PC-3 (cell line): ENCODE measurements at regions not wholly inside any gene's neighbourhood (a gene's known extent, or its start where the extent isn't known, plus 50 kb on each side); places are given as distances from the start of the nearest gene placed in this dataset.

ENCODE experiments used
- ATAC-seq: fragments of 200-7000 bp; cut with Tn5 transposase; 2 replicates; pipeline ENCODE4 v1.9.1; 2020; ENCODE audit warnings: mild to moderate bottlenecking, moderate library complexity
- BruUV-seq: library from RNA; stranded (reverse); fragments of 400-500 nt; replicated peaks from 2 replicates; lab custom pipeline; 2021; lab: Mats Ljungman, UMichigan
- CTCF ChIA-PET: fragments of 300-600 bp; sonication (Branson Sonifier 250); formaldehyde crosslinking; loops from one replicate; lab custom pipeline; 2022; ENCODE audit warnings: antibody characterized with exemption; lab: Charles Lee
- POLR2A ChIA-PET: fragments of 300-600 bp; sonication (Branson Sonifier 250); formaldehyde crosslinking; loops from one replicate; lab custom pipeline; 2022; ENCODE audit warnings: antibody characterized with exemption; ENCODE audit not compliant: unreplicated experiment; lab: Charles Lee
- DNase-seq: peaks from one replicate; pipeline ENCODE4 v3.0.0-alpha.2; 2015
- H2AFZ ChIP-seq: fragments of 300-600 bp; sonication (generic); 2 replicates; pipeline ENCODE4 v1.6.0; 2016; ENCODE audit warnings: antibody characterized with exemption, low read length
- H3F3A ChIP-seq: fragments of 300-600 bp; sonication (generic); one replicate; pipeline ENCODE4 v1.6.0; 2017; ENCODE audit warnings: antibody characterized with exemption, low read length, control low read depth, mild to moderate bottlenecking; ENCODE audit not compliant: unreplicated experiment
- H3K27ac ChIP-seq: fragments of 300-600 bp; sonication (generic); 2 replicates; pipeline ENCODE4 v1.5.1; 2016; ENCODE audit warnings: mild to moderate bottlenecking, low read length
- H3K27me3 ChIP-seq: fragments of 300-600 bp; sonication (generic); 2 replicates; pipeline ENCODE4 v1.6.1; 2016; ENCODE audit warnings: low read length, mixed read lengths
- H3K36me3 ChIP-seq: fragments of 300-600 bp; sonication (generic); 2 replicates; pipeline ENCODE4 v1.6.1; 2016; ENCODE audit warnings: low read depth, mixed run types, low read length, mixed read lengths
- H3K4me1 ChIP-seq: fragments of 300-600 bp; sonication (generic); 2 replicates; pipeline ENCODE4 v1.5.1; 2016; ENCODE audit warnings: low read length; ENCODE audit not compliant: insufficient read depth
- H3K4me2 ChIP-seq: fragments of 300-600 bp; sonication (generic); 2 replicates; pipeline ENCODE4 v1.6.0; 2016; ENCODE audit warnings: low read length
- H3K4me3 ChIP-seq: fragments of 300-600 bp; sonication (generic); 2 replicates; pipeline ENCODE4 v1.5.1; 2016; ENCODE audit warnings: mild to moderate bottlenecking, low read length, mixed read lengths
- H3K79me2 ChIP-seq: fragments of 300-600 bp; sonication (generic); 2 replicates; pipeline ENCODE4 v1.6.1; 2017; ENCODE audit warnings: low read length, mixed read lengths
- H3K9ac ChIP-seq: fragments of 300-600 bp; sonication (generic); 2 replicates; pipeline ENCODE4 v1.6.0; 2016; ENCODE audit warnings: mild to moderate bottlenecking, low read length
- H3K9me2 ChIP-seq: fragments of 300-600 bp; sonication (generic); replicated peaks from 2 replicates; pipeline ENCODE4 v1.6.1; 2016; ENCODE audit warnings: mixed run types, low read length, mixed read lengths
- H3K9me3 ChIP-seq: fragments of 300-600 bp; sonication (generic); 2 replicates; pipeline ENCODE4 v1.6.1; 2016; ENCODE audit warnings: low read length, mixed read lengths
- H4K20me1 ChIP-seq: fragments of 300-600 bp; sonication (generic); 2 replicates; pipeline ENCODE4 v1.6.1; 2016; ENCODE audit warnings: low read length, mixed read lengths
- CTCF ChIP-seq: fragments of 300-600 bp; sonication (generic); conservative IDR thresholded peaks from 2 replicates; pipeline ENCODE4 v1.5.1; 2017; ENCODE audit warnings: antibody characterized with exemption, low read depth, mild to moderate bottlenecking, low read length
- EZH2 ChIP-seq: fragments of 300-600 bp; sonication (generic); IDR thresholded peaks from one replicate; pipeline ENCODE4 v1.6.1; 2017; ENCODE audit warnings: antibody characterized with exemption, mild to moderate bottlenecking, low read length; ENCODE audit not compliant: unreplicated experiment
- EZH2phosphoT487 ChIP-seq: fragments of 300-600 bp; sonication (generic); IDR thresholded peaks from 2 replicates; pipeline ENCODE4 v1.6.1; 2018; ENCODE audit warnings: mild to moderate bottlenecking, antibody characterized with exemption, low read length, borderline replicate concordance
- intact Hi-C: fragments of 100-400 bp; cut with micrococcal nuclease; formaldehyde crosslinking; loops from 2 replicates; pipeline ENCODE4 v1.9.0; 2023

- Histone ChIP-seq H3F3A (no peaks in the 10 kb centered on the region), H3K36me3 (no peaks in the 10 kb centered on the region), H3K9me2 (no peaks in the 10 kb centered on the region), H3K27ac (no peak overlapping the region), H3K4me2 (no peak overlapping the region), H2AFZ (no peak overlapping the region), H3K4me1 (no peaks in the 10 kb centered on the region), H4K20me1 (no peaks in the 10 kb centered on the region), H3K79me2 (no peaks in the 10 kb centered on the region), H3K9me3 (no peaks in the 10 kb centered on the region), H3K27me3 (no peaks in the 10 kb centered on the region), H3K9ac (no peak overlapping the region), H3K4me3 (no peak overlapping the region)
- CTCF ChIA-PET = no interaction called here
- TF ChIP-seq EZH2phosphoT487 = no peak
- TF ChIP-seq CTCF = no peak
- TF ChIP-seq EZH2 = no peak
- no peak for ATAC-seq
- intact Hi-C loops = no loop called here
- DNase-seq = no peak
- no TSS peak for BruUV-seq
- POLR2A ChIA-PET = no interaction called here
Measured at GRCh38 chr4:122326908-122327307, 51.9 kb upstream of the ADAD1 start.

DNA sequence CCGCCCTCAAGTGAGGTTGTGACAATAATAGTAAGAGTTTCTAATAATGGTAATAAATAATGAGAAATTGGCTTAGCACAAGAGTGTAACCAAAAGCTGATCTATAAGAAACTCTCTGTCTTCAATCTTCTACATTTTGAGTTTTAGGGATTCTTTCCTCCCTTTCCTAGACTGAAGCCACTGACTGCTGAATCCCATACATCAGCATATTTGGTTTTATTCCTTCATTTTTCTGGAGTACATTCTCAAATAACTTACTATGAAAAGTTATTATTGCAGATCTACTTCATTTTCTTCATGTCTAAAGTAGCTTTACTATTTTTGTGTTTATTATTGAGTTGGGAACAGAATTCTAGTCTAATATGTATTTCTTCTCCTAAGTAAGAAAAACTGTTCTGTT is 49.9 kb upstream of the ADAD1 start:
- BruUV-seq = no TSS peak
- no peak overlapping the region for H3K9ac ChIP-seq
- TF ChIP-seq CTCF = no peak
- TF ChIP-seq EZH2phosphoT487 = no peak
- no peak for TF ChIP-seq EZH2

More for the DNA sequence above, 49.9 kb upstream of the ADAD1 start:
- Histone ChIP-seq H3K27me3 (no peaks in the 10 kb centered on the region), H3K4me3 (no peak overlapping the region), H4K20me1 (no peaks in the 10 kb centered on the region), H3K9me2 (no peaks in the 10 kb centered on the region), H3K4me1 (no peaks in the 10 kb centered on the region), H3K27ac (no peak overlapping the region), H2AFZ (no peak overlapping the region), H3K79me2 (no peaks in the 10 kb centered on the region), H3F3A (no peaks in the 10 kb centered on the region), H3K9me3 (no peaks in the 10 kb centered on the region), H3K4me2 (no peak overlapping the region), H3K36me3 (no peaks in the 10 kb centered on the region)
- intact Hi-C loops = no loop called here
- ChIA-PET CTCF (no interaction called here), POLR2A (no interaction called here)
- no peak for ATAC-seq
- no peak for DNase-seq
